IPS-15b (cell line): ENCODE measurements at regions not wholly inside any gene's neighbourhood (a gene's known extent, or its start where the extent isn't known, plus 50 kb on each side); places are given as distances from the start of the nearest gene placed in this dataset.

ENCODE experiments used
- H3K27me3 ChIP-seq: one replicate; pipeline ENCODE4 v1.6.1; 2013; ENCODE audit warnings: low read length; ENCODE audit not compliant: control insufficient read depth, insufficient read depth
- H3K36me3 ChIP-seq: one replicate; pipeline ENCODE4 v1.6.1; 2013; ENCODE audit warnings: low read length; ENCODE audit not compliant: control insufficient read depth, insufficient read depth
- H3K4me1 ChIP-seq: one replicate; pipeline ENCODE4 v1.6.1; 2013; ENCODE audit warnings: mild to moderate bottlenecking, low read length; ENCODE audit not compliant: control insufficient read depth, insufficient read depth
- H3K4me3 ChIP-seq: one replicate; pipeline ENCODE4 v1.5.1; 2013; ENCODE audit warnings: low read depth, low read length
- H3K9ac ChIP-seq: one replicate; pipeline ENCODE4 v1.6.1; 2013; ENCODE audit warnings: low read depth, mild to moderate bottlenecking, low read length
- H3K9me3 ChIP-seq: one replicate; pipeline ENCODE4 v1.6.1; 2013; ENCODE audit warnings: mild to moderate bottlenecking, low read length; ENCODE audit not compliant: control insufficient read depth, insufficient read depth

GRCh38 chr13:106433066-106433465 lies 102.4 kb downstream of the EFNB2 start:
- no peaks in the 10 kb centered on the region for H3K9me3 ChIP-seq
- no peaks in the 10 kb centered on the region for H3K27me3 ChIP-seq
- H3K9ac ChIP-seq, result no peak overlapping the region
- H3K4me1 ChIP-seq, result no peaks in the 10 kb centered on the region
- no peaks in the 10 kb centered on the region for H3K36me3 ChIP-seq
- H3K4me3 ChIP-seq, result no peak overlapping the region

- no peaks in the 10 kb centered on the region for H3K27me3 ChIP-seq
- H3K9ac ChIP-seq, result no peak overlapping the region
- H3K4me1 ChIP-seq, result no peaks in the 10 kb centered on the region
- no peaks in the 10 kb centered on the region for H3K36me3 ChIP-seq
- H3K9me3 ChIP-seq, result no peaks in the 10 kb centered on the region
- no peak overlapping the region for H3K4me3 ChIP-seq
Observed at GRCh38 chr13:106432636-106433035, 102.8 kb downstream of the EFNB2 start.

- Histone ChIP-seq H3K9ac (no peak overlapping the region), H3K36me3 (no peaks in the 10 kb centered on the region), H3K27me3 (no peaks in the 10 kb centered on the region), H3K4me1 (peaks cover 2% of the 10 kb centered on the region), H3K9me3 (no peaks in the 10 kb centered on the region), H3K4me3 (no peak overlapping the region)
Observed at GRCh38 chr13:106426909-106427308, 108.6 kb downstream of the EFNB2 start.

GRCh38 chr13:106425661-106426060 lies 109.8 kb downstream of the EFNB2 start:
- Histone ChIP-seq H3K9ac (no peak overlapping the region), H3K27me3 (no peaks in the 10 kb centered on the region), H3K36me3 (no peaks in the 10 kb centered on the region), H3K4me1 (peaks cover 2% of the 10 kb centered on the region), H3K9me3 (no peaks in the 10 kb centered on the region), H3K4me3 (no peak overlapping the region)

GRCh38 chr13:106424805-106425204 lies 110.7 kb downstream of the EFNB2 start:
- Histone ChIP-seq H3K4me1 (peaks cover 2% of the 10 kb centered on the region), H3K9ac (no peak overlapping the region), H3K4me3 (no peak overlapping the region), H3K27me3 (no peaks in the 10 kb centered on the region), H3K36me3 (no peaks in the 10 kb centered on the region), H3K9me3 (no peaks in the 10 kb centered on the region)

GRCh38 chr13:106423530-106423929 lies 111.9 kb downstream of the EFNB2 start:
- H3K4me3 ChIP-seq, result no peak overlapping the region
- no peaks in the 10 kb centered on the region for H3K36me3 ChIP-seq
- no peak overlapping the region for H3K9ac ChIP-seq
- peaks cover 2% of the 10 kb centered on the region for H3K4me1 ChIP-seq
- no peaks in the 10 kb centered on the region for H3K27me3 ChIP-seq
- no peaks in the 10 kb centered on the region for H3K9me3 ChIP-seq

- no peaks in the 10 kb centered on the region for H3K27me3 ChIP-seq
- no peak overlapping the region for H3K4me3 ChIP-seq
- H3K9me3 ChIP-seq, result no peaks in the 10 kb centered on the region
- no peak overlapping the region for H3K9ac ChIP-seq
- peaks cover 7% of the 10 kb centered on the region for H3K4me1 ChIP-seq
- H3K36me3 ChIP-seq, result no peaks in the 10 kb centered on the region
Observed at GRCh38 chr13:106418556-106418955, 116.9 kb downstream of the EFNB2 start.

- Histone ChIP-seq H3K4me3 (no peak overlapping the region), H3K27me3 (no peaks in the 10 kb centered on the region), H3K4me1 (peaks cover 5% of the 10 kb centered on the region), H3K36me3 (no peaks in the 10 kb centered on the region), H3K9ac (no peak overlapping the region), H3K9me3 (no peaks in the 10 kb centered on the region)
Observed at GRCh38 chr13:106417467-106418110, 117.9 kb downstream of the EFNB2 start.

GRCh38 chr13:106416645-106417044 lies 118.8 kb downstream of the EFNB2 start:
- no peaks in the 10 kb centered on the region for H3K9me3 ChIP-seq
- H3K9ac ChIP-seq, result no peak overlapping the region
- no peaks in the 10 kb centered on the region for H3K36me3 ChIP-seq
- no peaks in the 10 kb centered on the region for H3K27me3 ChIP-seq
- peaks cover 5% of the 10 kb centered on the region for H3K4me1 ChIP-seq
- H3K4me3 ChIP-seq, result no peak overlapping the region

GRCh38 chr13:106415971-106416370 lies 119.5 kb downstream of the EFNB2 start:
- no peak overlapping the region for H3K9ac ChIP-seq
- H3K4me3 ChIP-seq, result no peak overlapping the region
- no peaks in the 10 kb centered on the region for H3K27me3 ChIP-seq
- no peaks in the 10 kb centered on the region for H3K9me3 ChIP-seq
- peaks cover 5% of the 10 kb centered on the region for H3K4me1 ChIP-seq
- no peaks in the 10 kb centered on the region for H3K36me3 ChIP-seq

- Histone ChIP-seq H3K4me1 (peaks cover 5% of the 10 kb centered on the region), H3K9ac (no peak overlapping the region), H3K36me3 (no peaks in the 10 kb centered on the region), H3K9me3 (no peaks in the 10 kb centered on the region), H3K4me3 (no peak overlapping the region), H3K27me3 (no peaks in the 10 kb centered on the region)
Observed at GRCh38 chr13:106415442-106415841, 120.0 kb downstream of the EFNB2 start.

GRCh38 chr13:106407338-106407737 lies 128.1 kb downstream of the EFNB2 start:
- Histone ChIP-seq H3K9me3 (no peaks in the 10 kb centered on the region), H3K27me3 (no peaks in the 10 kb centered on the region), H3K36me3 (no peaks in the 10 kb centered on the region), H3K4me3 (no peak overlapping the region), H3K9ac (no peak overlapping the region), H3K4me1 (peaks cover 3% of the 10 kb centered on the region)
